Pancreas (tissue), 10 donors: ENCODE measurements at regions not wholly inside any gene's neighbourhood (a gene's known extent, or its start where the extent isn't known, plus 50 kb on each side); places are given as distances from the start of the nearest gene placed in this dataset.

Experiments used
- ATAC-seq, 4 donors: fragments of 200-7000 bp; cut with Tn5 transposase; one replicate each; pipeline versions ENCODE4 v1.8.0 to v1.9.1; 2020; ENCODE audit warnings: mild to moderate bottlenecking in 4 of 4, moderate library complexity in 4 of 4
- DNase-seq, 6 donors: peaks; one replicate each; pipeline ENCODE4 v3.0.0-alpha.2; 2020
- FAIRE-seq: peaks from 2 replicates; lab custom pipeline; 2012; peaks lifted over from hg19 to GRCh38; lab: Jason Lieb, UNC
- H3K27ac ChIP-seq, 4 donors: fragments of 200-600 bp; sonication (generic); 1 replicate in 3 of 4; 2 replicates in 1 of 4; pipeline versions ENCODE4 v1.5.0 to v1.8.0; 2020
- H3K27me3 ChIP-seq, 4 donors: fragments of 200-600 bp; one replicate each; pipeline ENCODE4 v1.8.0; 2021
- H3K36me3 ChIP-seq, 3 donors: fragments of 200-600 bp; sonication (generic) in 1 of 3; one replicate each; pipeline versions ENCODE4 v1.5.0 to v1.8.0; 2020 to 2021
- H3K4me1 ChIP-seq, 3 donors: fragments of 200-600 bp; one replicate each; pipeline ENCODE4 v1.8.0; 2021
- H3K4me3 ChIP-seq, 4 donors: fragments of 200-600 bp; sonication (generic) in 2 of 4; one replicate each; pipeline versions ENCODE4 v1.5.0 to v1.8.0; 2020 to 2021
- H3K9me3 ChIP-seq, 4 donors: fragments of 200-600 bp; one replicate each; pipeline ENCODE4 v1.8.0; 2021
- CTCF ChIP-seq, 4 donors: fragments of 200-600 bp; sonication (generic) in 3 of 4; IDR thresholded peaks; one replicate each; pipeline versions ENCODE4 v1.5.0 to v1.8.0; 2021; ENCODE audit warnings: antibody characterized with exemption in 4 of 4
- WGBS, 2 donors: extraction: QIAGEN DNeasy Blood & Tissue Kit; methylation state at CpG; one replicate each; pipeline ENCODE4 v1.1.7; 2013; 5-methylcytosine and 5-hydroxymethylcytosine counted together
- intact Hi-C, 3 donors: fragments of 100-400 bp; cut with DNase I; formaldehyde crosslinking; loops; one replicate each; pipeline versions ENCODE4 v1.11.1 to v1.14.2; 2022
- donor health status: healthy with polysubstance abuse.
- donor health status: DM: no; HTN: no; CAD: no; lungs with moderate emphysema.
- donor health status: DM: no; HTN: no; CAD: no.
- donor health status: control.
- donor health status: control.
- donor health status: Bipolar disorder and iron deficiency.
- donor health status: DM: yes; HTN: yes; CAD: no.
- donor health status: DM: no; HTN: no; CAD: no.
- donor health status: DM: no; HTN: no; CAD: no.
- donor health status: DM: yes; HTN: yes; CAD: no.

DNA sequence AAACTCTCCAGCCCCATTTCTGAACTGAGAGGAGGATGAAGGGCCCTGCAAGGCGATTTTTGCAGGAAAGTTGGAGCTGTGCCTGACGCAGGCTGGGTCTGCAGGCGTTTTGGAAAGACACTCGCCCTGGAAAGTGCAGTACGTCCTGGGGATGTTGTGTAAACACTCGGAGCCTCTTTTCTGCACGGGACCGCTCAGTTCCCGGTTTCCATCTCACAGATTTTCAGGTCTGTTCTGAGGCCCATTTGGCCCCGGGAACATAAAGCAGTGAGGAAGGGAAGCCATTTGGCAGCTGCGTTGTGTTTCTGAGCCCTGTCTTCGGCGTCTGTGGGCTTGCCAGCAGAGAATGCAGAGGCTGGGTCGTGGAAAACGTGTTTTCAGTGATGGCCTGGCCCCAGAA, 655.0 kb upstream of the MGMT start:
- Histone ChIP-seq H3K36me3 (no peaks in the 10 kb centered on the region), H3K27ac (no peak overlapping the region), H3K4me3 (no peak overlapping the region), H3K4me1 (no peaks in the 10 kb centered on the region), H3K27me3 (no peaks in the 10 kb centered on the region), H3K9me3 (no peaks in the 10 kb centered on the region)
- ATAC-seq: no peak
- 61 to 81% methylated on average over 15 of the region's 15 CpGs for WGBS, 2 donors
- intact Hi-C loops: no loop called here
- FAIRE-seq: no peak
- TF ChIP-seq CTCF (IDR thresholded peaks at IDR 0.05): no peak
- DNase-seq: no peak

DNA sequence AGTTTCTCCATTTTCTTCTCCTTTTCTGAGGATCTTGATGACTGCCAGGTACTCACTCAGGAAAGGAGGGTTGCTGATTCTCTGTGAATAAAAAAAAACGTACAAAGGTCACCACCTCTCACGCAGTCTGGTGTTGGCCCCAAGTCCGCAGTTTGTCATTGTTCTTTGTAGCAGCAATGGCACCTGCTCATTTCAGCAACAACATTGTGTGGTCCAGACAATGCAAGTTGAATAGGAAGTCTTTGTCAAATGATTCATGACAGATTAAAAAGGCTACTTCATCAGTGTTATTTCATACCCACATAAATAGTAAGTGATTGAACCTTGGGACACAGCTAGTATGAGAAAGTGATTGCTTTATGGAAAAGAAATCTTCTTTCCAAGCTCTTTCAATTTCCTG, 653.5 kb upstream of the MGMT start:
- no peak overlapping the region for H3K4me3 ChIP-seq
- no peaks in the 10 kb centered on the region for H3K9me3 ChIP-seq
- intact Hi-C loops: no loop called here
- WGBS, 2 donors: 42 to 52% methylated on average over 3 of the region's 3 CpGs
- no peaks in the 10 kb centered on the region for H3K36me3 ChIP-seq
- no peak for TF ChIP-seq CTCF (IDR thresholded peaks at IDR 0.05)
- no peak for DNase-seq
- no peaks in the 10 kb centered on the region for H3K4me1 ChIP-seq
- H3K27ac ChIP-seq: no peak overlapping the region
- H3K27me3 ChIP-seq: no peaks in the 10 kb centered on the region
- no peak for ATAC-seq
- FAIRE-seq: no peak

DNA sequence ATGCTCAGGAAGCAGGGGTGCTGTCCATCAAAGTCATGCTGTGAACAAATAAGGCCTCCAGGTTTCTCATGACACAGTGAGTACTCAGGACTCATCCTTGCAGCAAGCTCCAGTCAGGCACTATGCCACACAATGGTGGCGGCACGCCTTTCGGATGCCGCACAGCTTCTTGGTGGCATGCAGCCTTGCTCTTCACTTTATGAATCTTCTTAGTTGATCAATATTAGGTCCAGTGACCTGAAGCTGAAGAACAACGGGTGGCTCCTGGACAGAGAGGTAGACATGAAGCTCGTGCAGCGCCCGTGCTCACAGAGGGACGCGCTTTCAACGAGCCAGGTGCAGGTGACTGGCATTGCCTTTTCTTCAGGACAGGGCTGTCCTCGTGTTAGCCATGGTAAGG, 653.0 kb upstream of the MGMT start:
- DNase-seq: no peak
- H3K4me3 ChIP-seq: no peak overlapping the region
- intact Hi-C loops: no loop called here
- no peak for TF ChIP-seq CTCF (IDR thresholded peaks at IDR 0.05)
- ATAC-seq: no peak
- no peak for FAIRE-seq
- H3K4me1 ChIP-seq: no peaks in the 10 kb centered on the region
- H3K27me3 ChIP-seq: no peaks in the 10 kb centered on the region
- no peaks in the 10 kb centered on the region for H3K36me3 ChIP-seq
- H3K9me3 ChIP-seq: no peaks in the 10 kb centered on the region
- no peak overlapping the region for H3K27ac ChIP-seq
- 79 to 87% methylated on average over 12 of the region's 12 CpGs for WGBS, 2 donors

- ATAC-seq (no peak), FAIRE-seq (no peak), DNase-seq (no peak)
- Histone ChIP-seq H3K9me3 (no peaks in the 10 kb centered on the region), H3K4me3 (no peak overlapping the region), H3K4me1 (no peaks in the 10 kb centered on the region), H3K36me3 (no peaks in the 10 kb centered on the region), H3K27ac (no peak overlapping the region), H3K27me3 (no peaks in the 10 kb centered on the region)
- 73 to 91% methylated on average over 4 of the region's 4 CpGs for WGBS, 2 donors
- intact Hi-C loops: no loop called here
- no peak for TF ChIP-seq CTCF (IDR thresholded peaks at IDR 0.05)
These were observed 652.3 kb upstream of the MGMT start for GRCh38 chr10:128814782-128815181.

- FAIRE-seq (no peak), DNase-seq (no peak), ATAC-seq (no peak)
- no peaks in the 10 kb centered on the region for H3K9me3 ChIP-seq
- H3K36me3 ChIP-seq: no peaks in the 10 kb centered on the region
- TF ChIP-seq CTCF (IDR thresholded peaks at IDR 0.05): no peak
- H3K4me1 ChIP-seq: no peaks in the 10 kb centered on the region
- no peak overlapping the region for H3K4me3 ChIP-seq
- 74% methylated on average over 2 of the region's 2 CpGs for WGBS, 2 donors
- H3K27me3 ChIP-seq: no peaks in the 10 kb centered on the region
- H3K27ac ChIP-seq: no peak overlapping the region
- intact Hi-C loops: no loop called here
These were observed 650.3 kb upstream of the MGMT start for GRCh38 chr10:128816726-128817125.
